ENCODE measurements at regions not wholly inside any gene's neighbourhood (a gene's known extent, or its start where the extent isn't known, plus 50 kb on each side); places are given as distances from the start of the nearest gene placed in this dataset.

GRCh38 chr20:60636417-60636816 lies 615.6 kb upstream of the CDH4 start:
- DNase-seq (ENCODE audit: low spot score), result no peak

- DNase-seq (ENCODE audit: low spot score), result no peak
Measured at GRCh38 chr20:60637801-60638200, 614.3 kb upstream of the CDH4 start.

- no peak for DNase-seq (ENCODE audit: low spot score)
Measured at GRCh38 chr20:60638430-60639098, 613.5 kb upstream of the CDH4 start.

GRCh38 chr20:60641879-60642447 lies 610.1 kb upstream of the CDH4 start:
- DNase-seq (ENCODE audit: low spot score), result no peak

GRCh38 chr20:60642541-60642940 lies 609.5 kb upstream of the CDH4 start:
- no peak for DNase-seq (ENCODE audit: low spot score)

GRCh38 chr20:60648556-60648955 lies 603.5 kb upstream of the CDH4 start:
- no peak for DNase-seq (ENCODE audit: low spot score)

GRCh38 chr20:60649541-60649940 lies 602.5 kb upstream of the CDH4 start:
- no peak for DNase-seq (ENCODE audit: low spot score)

GRCh38 chr20:60650087-60650486 lies 602.0 kb upstream of the CDH4 start:
- DNase-seq (ENCODE audit: low spot score), result no peak

- DNase-seq (ENCODE audit: low spot score), result no peak
Measured at GRCh38 chr20:60652046-60652445, 600.0 kb upstream of the CDH4 start.

GRCh38 chr20:60652615-60653014 lies 599.4 kb upstream of the CDH4 start:
- DNase-seq (ENCODE audit: low spot score), result no peak

- no peak for DNase-seq (ENCODE audit: low spot score)
Measured at GRCh38 chr20:60653111-60653845, 598.8 kb upstream of the CDH4 start.

- no peak for DNase-seq (ENCODE audit: low spot score)
Measured at GRCh38 chr20:60658681-60659080, 593.4 kb upstream of the CDH4 start.

- no peak for DNase-seq (ENCODE audit: low spot score)
Measured at GRCh38 chr20:60659240-60659639, 592.8 kb upstream of the CDH4 start.

- DNase-seq (ENCODE audit: low spot score), result no peak
Measured at GRCh38 chr20:60662307-60662706, 589.8 kb upstream of the CDH4 start.

- DNase-seq (ENCODE audit: low spot score), result no peak
Measured at GRCh38 chr20:60664106-60664505, 588.0 kb upstream of the CDH4 start.

- DNase-seq (ENCODE audit: low spot score), result no peak
Measured at GRCh38 chr20:60667641-60668040, 584.4 kb upstream of the CDH4 start.

- no peak for DNase-seq (ENCODE audit: low spot score)
Measured at GRCh38 chr20:60669211-60669610, 582.9 kb upstream of the CDH4 start.

GRCh38 chr20:60676011-60676410 lies 576.0 kb upstream of the CDH4 start:
- DNase-seq (ENCODE audit: low spot score), result no peak

- no peak for DNase-seq (ENCODE audit: low spot score)
Measured at GRCh38 chr20:60677819-60678218, 574.2 kb upstream of the CDH4 start.

GRCh38 chr20:60680554-60680953 lies 571.5 kb upstream of the CDH4 start:
- DNase-seq (ENCODE audit: low spot score), result no peak

GRCh38 chr20:60687213-60687612 lies 564.8 kb upstream of the CDH4 start:
- no peak for DNase-seq (ENCODE audit: low spot score)

- DNase-seq (ENCODE audit: low spot score), result no peak
Measured at GRCh38 chr20:60690771-60691170, 561.3 kb upstream of the CDH4 start.

- no peak for DNase-seq (ENCODE audit: low spot score)
Measured at GRCh38 chr20:60691966-60692615, 560.0 kb upstream of the CDH4 start.

All from hepatic stellate cell (primary cell).